ENCODE measurements at regions not wholly inside any gene's neighbourhood (a gene's known extent, or its start where the extent isn't known, plus 50 kb on each side); places are given as distances from the start of the nearest gene placed in this dataset.

DNA sequence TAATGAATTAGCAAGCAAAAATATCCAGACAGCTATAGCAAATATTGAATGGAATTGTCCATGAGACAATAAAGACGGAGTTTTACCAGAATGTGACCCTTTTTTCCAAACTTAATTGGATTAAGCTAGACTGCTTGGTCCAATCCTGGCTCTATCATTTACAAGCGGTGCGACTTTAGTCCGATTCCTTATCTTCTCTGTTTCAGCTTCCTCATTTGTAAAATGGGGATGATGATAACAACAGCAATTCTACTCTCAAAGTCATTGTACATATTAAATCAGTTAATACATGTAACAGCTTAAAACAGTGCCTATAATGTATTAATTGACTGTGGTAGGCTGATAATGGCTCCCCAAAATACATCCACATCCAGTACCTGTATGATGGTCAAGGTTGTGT is 62.1 kb upstream of the CRBN start:
- no peaks in the 10 kb centered on the region for H3K4me1 Mint-ChIP-seq
- no peaks in the 10 kb centered on the region for H3K9me3 Mint-ChIP-seq
- H3K36me3 Mint-ChIP-seq: peaks cover under 1% of the 10 kb centered on the region
- peaks cover 10% of the 10 kb centered on the region for H3K27me3 Mint-ChIP-seq
- H3K4me3 Mint-ChIP-seq: no peak overlapping the region
- H3K27ac Mint-ChIP-seq: no peak overlapping the region

DNA sequence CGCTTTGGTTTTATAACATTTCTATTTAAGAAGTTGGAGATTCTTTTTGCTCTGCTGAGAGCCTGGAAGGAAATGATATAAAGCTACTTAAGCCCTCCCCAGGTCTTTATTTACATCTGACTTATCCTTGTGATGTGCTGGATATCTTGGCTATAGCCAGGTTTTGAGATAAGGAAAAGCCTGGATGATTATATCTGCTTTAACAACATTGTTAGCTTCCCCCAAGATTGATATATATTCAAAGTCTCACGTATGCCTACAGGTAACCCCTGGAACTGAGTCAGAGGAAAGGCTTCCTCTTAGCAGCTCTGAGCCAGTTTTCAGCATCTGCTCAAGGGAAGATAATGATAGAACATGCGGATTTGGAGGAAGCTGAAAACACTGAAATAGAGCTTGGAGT is 61.5 kb upstream of the CRBN start:
- H3K36me3 Mint-ChIP-seq: peaks cover 3% of the 10 kb centered on the region
- H3K27ac Mint-ChIP-seq: no peak overlapping the region
- H3K9me3 Mint-ChIP-seq: no peaks in the 10 kb centered on the region
- no peaks in the 10 kb centered on the region for H3K4me1 Mint-ChIP-seq
- no peak overlapping the region for H3K4me3 Mint-ChIP-seq
- H3K27me3 Mint-ChIP-seq: peaks cover 10% of the 10 kb centered on the region

DNA sequence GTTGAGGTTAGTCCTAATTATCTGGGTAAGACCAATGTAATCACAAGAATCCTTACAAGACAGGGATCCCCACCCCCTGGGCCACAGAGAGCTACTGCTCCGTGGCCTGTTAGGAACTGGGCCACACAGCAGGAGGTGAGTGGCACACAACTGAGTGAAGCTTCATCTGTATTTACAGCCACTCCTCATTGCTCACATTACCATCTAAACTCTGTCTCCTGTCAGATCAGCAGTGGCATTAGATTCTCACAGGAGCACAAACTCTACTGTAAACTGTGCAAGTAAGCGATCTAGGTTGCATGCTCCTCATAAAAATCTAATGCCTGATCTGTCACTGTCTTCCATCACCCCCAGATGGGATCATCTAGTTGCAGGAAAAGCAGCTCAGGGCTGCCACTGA is 58.5 kb upstream of the CRBN start:
- peaks cover 0 to 8% (median 2%) of the 10 kb centered on the region in 3 donors for H3K9me3 Mint-ChIP-seq
- H3K36me3 Mint-ChIP-seq: peaks cover 3% of the 10 kb centered on the region
- H3K27me3 Mint-ChIP-seq: no peaks in the 10 kb centered on the region
- H3K27ac Mint-ChIP-seq: no peak overlapping the region
- H3K4me1 Mint-ChIP-seq: no peaks in the 10 kb centered on the region
- no peak overlapping the region for H3K4me3 Mint-ChIP-seq

DNA sequence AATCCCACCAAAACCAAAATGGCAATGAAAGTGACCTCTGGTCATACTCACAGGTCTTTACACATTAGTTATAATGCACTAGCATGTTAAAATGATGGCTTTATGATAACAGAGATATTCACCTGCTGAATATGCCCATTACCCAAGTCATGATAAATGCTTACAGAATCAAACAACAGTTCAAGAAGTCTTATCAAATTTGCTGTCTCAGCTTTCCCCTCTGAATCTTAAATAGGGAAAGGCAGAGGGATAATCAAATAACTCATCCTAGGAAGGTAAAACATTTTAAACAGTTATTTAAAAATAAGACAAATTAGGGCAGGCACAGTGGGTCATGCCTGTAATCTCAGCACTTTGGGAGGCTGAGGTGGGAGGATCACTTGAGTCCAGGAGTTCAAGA is 52.8 kb upstream of the CRBN start:
- no peak overlapping the region for H3K4me3 Mint-ChIP-seq
- no peaks in the 10 kb centered on the region for H3K4me1 Mint-ChIP-seq
- no peaks in the 10 kb centered on the region for H3K27me3 Mint-ChIP-seq
- H3K36me3 Mint-ChIP-seq: peaks cover 3% of the 10 kb centered on the region
- H3K9me3 Mint-ChIP-seq: peaks cover 0 to 11% (median 7%) of the 10 kb centered on the region in 3 donors
- no peak overlapping the region for H3K27ac Mint-ChIP-seq
